ENCODE measurements at regions not wholly inside any gene's neighbourhood (a gene's known extent, or its start where the extent isn't known, plus 50 kb on each side); places are given as distances from the start of the nearest gene placed in this dataset.

GRCh38 chr18:77658751-77659448 lies 409.3 kb downstream of the GALR1 start:
- no peak for DNase-seq (ENCODE audit: low spot score)

GRCh38 chr18:77666613-77667012 lies 417.0 kb downstream of the GALR1 start:
- no peak for DNase-seq (ENCODE audit: low spot score)

GRCh38 chr18:77668219-77668618 lies 418.6 kb downstream of the GALR1 start:
- no peak for DNase-seq (ENCODE audit: low spot score)

GRCh38 chr18:77669331-77669730 lies 419.7 kb downstream of the GALR1 start:
- DNase-seq (ENCODE audit: low spot score): no peak

GRCh38 chr18:77671456-77672167 lies 422.0 kb downstream of the GALR1 start:
- DNase-seq (ENCODE audit: low spot score): no peak

GRCh38 chr18:77676910-77677309 lies 427.3 kb downstream of the GALR1 start:
- no peak for DNase-seq (ENCODE audit: low spot score)

GRCh38 chr18:77677536-77677935 lies 427.9 kb downstream of the GALR1 start:
- no peak for DNase-seq (ENCODE audit: low spot score)

GRCh38 chr18:77679869-77680268 lies 430.2 kb downstream of the GALR1 start:
- no peak for DNase-seq (ENCODE audit: low spot score)

- DNase-seq (ENCODE audit: low spot score): no peak
Observed at GRCh38 chr18:77700051-77700450, 450.4 kb downstream of the GALR1 start.

- DNase-seq (ENCODE audit: low spot score): no peak
Observed at GRCh38 chr18:77701977-77702376, 452.3 kb downstream of the GALR1 start.

GRCh38 chr18:77702686-77703085 lies 453.0 kb downstream of the GALR1 start:
- DNase-seq (ENCODE audit: low spot score): peak; percentile 6

- no peak for DNase-seq (ENCODE audit: low spot score)
Observed at GRCh38 chr18:77705301-77705700, 455.7 kb downstream of the GALR1 start.

GRCh38 chr18:77708826-77709506 lies 459.3 kb downstream of the GALR1 start:
- no peak for DNase-seq (ENCODE audit: low spot score)

GRCh38 chr18:77711096-77711495 lies 461.4 kb downstream of the GALR1 start:
- DNase-seq (ENCODE audit: low spot score): no peak

GRCh38 chr18:77714716-77715115 lies 465.1 kb downstream of the GALR1 start:
- DNase-seq (ENCODE audit: low spot score): no peak

GRCh38 chr18:77716282-77716681 lies 466.6 kb downstream of the GALR1 start:
- DNase-seq (ENCODE audit: low spot score): no peak

- DNase-seq (ENCODE audit: low spot score): no peak
Observed at GRCh38 chr18:77733292-77733903, 483.8 kb downstream of the GALR1 start.

GRCh38 chr18:77736842-77737241 lies 487.2 kb downstream of the GALR1 start:
- DNase-seq (ENCODE audit: low spot score): no peak

GRCh38 chr18:77737405-77737804 lies 487.8 kb downstream of the GALR1 start:
- DNase-seq (ENCODE audit: low spot score): no peak

GRCh38 chr18:77749089-77749488 lies 499.4 kb downstream of the GALR1 start:
- no peak for DNase-seq (ENCODE audit: low spot score)

GRCh38 chr18:77750006-77750405 lies 500.4 kb downstream of the GALR1 start:
- no peak for DNase-seq (ENCODE audit: low spot score)

- no peak for DNase-seq (ENCODE audit: low spot score)
Observed at GRCh38 chr18:77754475-77755044, 504.9 kb downstream of the GALR1 start.

Measured in activated CD4-positive, alpha-beta T cell treated with anti-CD3 and anti-CD28 coated beads, Interleukin-2, Interleukin-4, amounts not matched to agents 100 ng/mL and 50 ng/mL, durations not matched to agents 16 hours and 8 hours (primary cell).